Nephron (organoid): ENCODE measurements at regions not wholly inside any gene's neighbourhood (a gene's known extent, or its start where the extent isn't known, plus 50 kb on each side); places are given as distances from the start of the nearest gene placed in this dataset.

Experiments used
- H3K27ac Mint-ChIP-seq, 3 experiments: 2 replicates each; pipeline ENCODE4 v1.8.0; 2020; ENCODE audit warnings: mixed read lengths in 3 of 3, mild to moderate bottlenecking in 2 of 3, moderate library complexity in 1 of 3
- H3K27me3 Mint-ChIP-seq: 2 replicates; pipeline ENCODE4 v1.8.0; 2021; ENCODE audit warnings: low read depth, mild to moderate bottlenecking, moderate library complexity, mixed read lengths
- H3K36me3 Mint-ChIP-seq: 2 replicates; pipeline ENCODE4 v1.8.0; 2020; ENCODE audit warnings: low read depth, mixed read lengths
- H3K4me1 Mint-ChIP-seq: 2 replicates; pipeline ENCODE4 v1.8.0; 2020; ENCODE audit warnings: mixed read lengths
- H3K4me3 Mint-ChIP-seq, 3 experiments: 2 replicates each; pipeline ENCODE4 v1.8.0; 2020; ENCODE audit warnings: mild to moderate bottlenecking in 3 of 3, mixed read lengths in 3 of 3, moderate library complexity in 2 of 3
- H3K9me3 Mint-ChIP-seq: 2 replicates; pipeline ENCODE4 v1.8.0; 2020; ENCODE audit warnings: mixed read lengths
- CTCF ChIP-seq, 3 experiments: fragments of 200-600 bp; sonication (generic); IDR thresholded peaks; one replicate each; pipeline ENCODE4 v1.5.0; 2021; ENCODE audit warnings: antibody characterized with exemption in 3 of 3; ENCODE audit not compliant: unreplicated experiment in 3 of 3

- Mint-ChIP-seq H3K4me1 (peaks cover 14% of the 10 kb centered on the region), H3K36me3 (no peaks in the 10 kb centered on the region), H3K9me3 (no peaks in the 10 kb centered on the region), H3K27ac (peak overlapping the region in 1 of 3 experiments; percentile 18), H3K27me3 (no peaks in the 10 kb centered on the region), H3K4me3 (no peak overlapping the region)
- no peak for TF ChIP-seq CTCF (IDR thresholded peaks at IDR 0.05; ENCODE audit: unreplicated experiment in 3 of 3)
Observed at GRCh38 chr14:44404599-44404998, 102.5 kb downstream of the FSCB start.

- H3K27me3 Mint-ChIP-seq: no peaks in the 10 kb centered on the region
- peak overlapping the region in 1 of 3 experiments; percentile 18 for H3K27ac Mint-ChIP-seq
- no peak overlapping the region for H3K4me3 Mint-ChIP-seq
- peaks cover 14% of the 10 kb centered on the region for H3K4me1 Mint-ChIP-seq
- H3K9me3 Mint-ChIP-seq: no peaks in the 10 kb centered on the region
- H3K36me3 Mint-ChIP-seq: no peaks in the 10 kb centered on the region
- TF ChIP-seq CTCF (IDR thresholded peaks at IDR 0.05; ENCODE audit: unreplicated experiment in 3 of 3): no peak
Observed at GRCh38 chr14:44404036-44404435, 103.0 kb downstream of the FSCB start.

GRCh38 chr14:44403193-44403592, 103.9 kb downstream of the FSCB start:
- no peaks in the 10 kb centered on the region for H3K36me3 Mint-ChIP-seq
- peaks cover 4% of the 10 kb centered on the region for H3K9me3 Mint-ChIP-seq
- H3K4me1 Mint-ChIP-seq: peaks cover 14% of the 10 kb centered on the region
- no peak for TF ChIP-seq CTCF (IDR thresholded peaks at IDR 0.05; ENCODE audit: unreplicated experiment in 3 of 3)
- peak overlapping the region in 1 of 3 experiments; percentile 28 for H3K27ac Mint-ChIP-seq
- no peaks in the 10 kb centered on the region for H3K27me3 Mint-ChIP-seq
- no peak overlapping the region for H3K4me3 Mint-ChIP-seq

- Mint-ChIP-seq H3K36me3 (no peaks in the 10 kb centered on the region), H3K27ac (no peak overlapping the region), H3K4me1 (peaks cover 6% of the 10 kb centered on the region), H3K4me3 (no peak overlapping the region), H3K27me3 (no peaks in the 10 kb centered on the region), H3K9me3 (peaks cover 6% of the 10 kb centered on the region)
- no peak for TF ChIP-seq CTCF (IDR thresholded peaks at IDR 0.05; ENCODE audit: unreplicated experiment in 3 of 3)
Observed at GRCh38 chr14:44396226-44396625, 110.9 kb downstream of the FSCB start.

- Mint-ChIP-seq H3K4me1 (peaks cover 6% of the 10 kb centered on the region), H3K9me3 (peaks cover under 1% of the 10 kb centered on the region), H3K27ac (peak overlapping the region in 1 of 3 experiments; percentile 49), H3K36me3 (no peaks in the 10 kb centered on the region), H3K27me3 (no peaks in the 10 kb centered on the region), H3K4me3 (no peak overlapping the region)
- no peak for TF ChIP-seq CTCF (IDR thresholded peaks at IDR 0.05; ENCODE audit: unreplicated experiment in 3 of 3)
Observed at GRCh38 chr14:44392984-44393383, 114.1 kb downstream of the FSCB start.

- peaks cover 14% of the 10 kb centered on the region for H3K4me1 Mint-ChIP-seq
- H3K27me3 Mint-ChIP-seq: no peaks in the 10 kb centered on the region
- no peak overlapping the region for H3K4me3 Mint-ChIP-seq
- TF ChIP-seq CTCF (IDR thresholded peaks at IDR 0.05; ENCODE audit: unreplicated experiment in 3 of 3): no peak
- no peak overlapping the region for H3K27ac Mint-ChIP-seq
- H3K36me3 Mint-ChIP-seq: no peaks in the 10 kb centered on the region
- peaks cover 2% of the 10 kb centered on the region for H3K9me3 Mint-ChIP-seq
Observed at GRCh38 chr14:44388306-44388705, 118.8 kb downstream of the FSCB start.
